ENCODE measurements at regions not wholly inside any gene's neighbourhood (a gene's known extent, or its start where the extent isn't known, plus 50 kb on each side); places are given as distances from the start of the nearest gene placed in this dataset.

GRCh38 chr7:50956522-50957155, 173.9 kb upstream of the GRB10 start:
- TF ChIP-seq, protein P1, sequence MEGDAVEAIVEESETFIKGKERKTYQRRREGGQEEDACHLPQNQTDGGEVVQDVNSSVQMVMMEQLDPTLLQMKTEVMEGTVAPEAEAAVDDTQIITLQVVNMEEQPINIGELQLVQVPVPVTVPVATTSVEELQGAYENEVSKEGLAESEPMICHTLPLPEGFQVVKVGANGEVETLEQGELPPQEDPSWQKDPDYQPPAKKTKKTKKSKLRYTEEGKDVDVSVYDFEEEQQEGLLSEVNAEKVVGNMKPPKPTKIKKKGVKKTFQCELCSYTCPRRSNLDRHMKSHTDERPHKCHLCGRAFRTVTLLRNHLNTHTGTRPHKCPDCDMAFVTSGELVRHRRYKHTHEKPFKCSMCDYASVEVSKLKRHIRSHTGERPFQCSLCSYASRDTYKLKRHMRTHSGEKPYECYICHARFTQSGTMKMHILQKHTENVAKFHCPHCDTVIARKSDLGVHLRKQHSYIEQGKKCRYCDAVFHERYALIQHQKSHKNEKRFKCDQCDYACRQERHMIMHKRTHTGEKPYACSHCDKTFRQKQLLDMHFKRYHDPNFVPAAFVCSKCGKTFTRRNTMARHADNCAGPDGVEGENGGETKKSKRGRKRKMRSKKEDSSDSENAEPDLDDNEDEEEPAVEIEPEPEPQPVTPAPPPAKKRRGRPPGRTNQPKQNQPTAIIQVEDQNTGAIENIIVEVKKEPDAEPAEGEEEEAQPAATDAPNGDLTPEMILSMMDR (conservative IDR thresholded peaks at IDR 0.05): no peak
- H3K27ac ChIP-seq: no peak overlapping the region

GRCh38 chr7:50954716-50955115, 172.0 kb upstream of the GRB10 start:
- TF ChIP-seq, protein P1 (conservative IDR thresholded peaks at IDR 0.05): no peak
- no peak overlapping the region for H3K27ac ChIP-seq

GRCh38 chr7:50954245-50954644, 171.5 kb upstream of the GRB10 start:
- H3K27ac ChIP-seq: no peak overlapping the region
- TF ChIP-seq, protein P1 (conservative IDR thresholded peaks at IDR 0.05): no peak

DNA sequence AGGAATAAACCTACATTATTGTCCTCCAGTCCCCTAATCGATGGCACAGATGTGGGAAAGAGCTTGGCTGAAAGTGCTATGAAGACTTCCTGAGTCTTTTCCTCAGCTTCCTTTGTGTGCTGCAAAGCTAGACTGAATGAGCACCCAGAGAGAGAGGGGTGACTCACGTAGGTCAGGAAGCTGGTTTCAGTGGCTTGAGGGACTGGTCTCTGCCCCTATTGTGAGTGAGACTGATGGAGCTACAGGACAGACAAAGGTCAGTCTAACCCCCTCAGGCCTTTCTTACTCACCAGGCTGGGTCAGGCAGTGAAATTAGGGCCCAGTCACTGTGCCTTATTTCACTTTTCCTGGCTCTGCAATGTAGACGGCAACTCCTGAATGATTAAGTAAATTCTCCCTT, 171.1 kb upstream of the GRB10 start:
- TF ChIP-seq, protein P1 (conservative IDR thresholded peaks at IDR 0.05): no peak
- no peak overlapping the region for H3K27ac ChIP-seq

GRCh38 chr7:50953303-50953702, 170.6 kb upstream of the GRB10 start:
- TF ChIP-seq, protein P1 (conservative IDR thresholded peaks at IDR 0.05): no peak
- no peak overlapping the region for H3K27ac ChIP-seq

GRCh38 chr7:50952544-50952943, 169.8 kb upstream of the GRB10 start:
- no peak overlapping the region for H3K27ac ChIP-seq
- TF ChIP-seq, protein P1 (conservative IDR thresholded peaks at IDR 0.05): no peak

GRCh38 chr7:50952120-50952519, 169.4 kb upstream of the GRB10 start:
- no peak overlapping the region for H3K27ac ChIP-seq
- TF ChIP-seq, protein P1 (conservative IDR thresholded peaks at IDR 0.05): no peak
